T-cell (primary cell): ENCODE measurements at regions not wholly inside any gene's neighbourhood (a gene's known extent, or its start where the extent isn't known, plus 50 kb on each side); places are given as distances from the start of the nearest gene placed in this dataset.

Experiments used
- ATAC-seq, 4 experiments: fragments of 200-7000 bp in 3 of 4; fragments of 150-1000 bp in 1 of 4; cut with Tn5 transposase; replicated peaks in 1 of 4; 1 replicate in 3 of 4; 2 replicates in 1 of 4; pipeline ENCODE4 v1.10.0; 2021; ENCODE audit warnings: moderate library complexity in 3 of 4, mild to moderate bottlenecking in 2 of 4, moderate number of reproducible peaks in 1 of 4
- CTCF ChIA-PET, 2 donors: fragments of 300-600 bp; sonication (Branson Sonifier 250); formaldehyde crosslinking; loops; one replicate each; lab custom pipeline; 2022; ENCODE audit warnings: antibody characterized with exemption in 2 of 2; lab: Charles Lee
- POLR2A ChIA-PET, 2 donors: fragments of 300-600 bp; sonication (Branson Sonifier 250); formaldehyde crosslinking; loops; one replicate each; lab custom pipeline; 2022; ENCODE audit warnings: antibody characterized with exemption in 2 of 2; lab: Charles Lee
- DNase-seq, 35 experiments: peaks; one replicate each; pipeline versions ENCODE4 v3.0.0 to v3.0.0-alpha.2; 2013 to 2023
- H3K27ac ChIP-seq: one replicate; pipeline ENCODE4 v1.5.1; 2013; ENCODE audit warnings: low read length
- H3K27me3 ChIP-seq, 2 experiments: replicated peaks in 1 of 2; 1 replicate in 1 of 2; 2 replicates in 1 of 2; pipeline versions ENCODE4 v1.6.1 to v1.7.0; 2013; ENCODE audit warnings: low read length in 1 of 2, mixed read lengths in 1 of 2; ENCODE audit not compliant: control insufficient read depth in 2 of 2, insufficient read depth in 2 of 2; ENCODE audit errors: extremely low read depth in 1 of 2
- H3K36me3 ChIP-seq, 2 donors: 1 replicate in 1 of 2; 2 replicates in 1 of 2; pipeline versions ENCODE4 v1.6.1 to v1.7.0; 2013; ENCODE audit warnings: low read length in 1 of 2; ENCODE audit not compliant: control insufficient read depth in 2 of 2, insufficient read depth in 1 of 2; ENCODE audit errors: extremely low read depth in 1 of 2
- H3K4me1 ChIP-seq, 2 experiments: 1 replicate in 1 of 2; 2 replicates in 1 of 2; pipeline versions ENCODE4 v1.6.1 to v1.7.0; 2013; ENCODE audit warnings: low read length in 2 of 2, mixed read lengths in 1 of 2; ENCODE audit not compliant: insufficient read depth in 2 of 2, control insufficient read depth in 1 of 2; ENCODE audit errors: extremely low read depth in 1 of 2
- H3K4me3 ChIP-seq, 2 donors: 1 replicate in 1 of 2; 2 replicates in 1 of 2; pipeline versions ENCODE4 v1.5.1 to v1.7.0; 2013; ENCODE audit warnings: mild to moderate bottlenecking in 2 of 2, low read length in 1 of 2, moderate library complexity in 1 of 2; ENCODE audit not compliant: control insufficient read depth in 1 of 2; ENCODE audit errors: extremely low read depth in 1 of 2
- H3K9me3 ChIP-seq: 2 replicates; pipeline ENCODE4 v1.7.0; 2013
- H3K27ac Mint-ChIP-seq, 2 donors: one replicate each; pipeline ENCODE4 v1.8.0; 2020 to 2021; ENCODE audit warnings: mild to moderate bottlenecking in 2 of 2, mixed read lengths in 2 of 2
- H3K27me3 Mint-ChIP-seq, 2 donors: one replicate each; pipeline ENCODE4 v1.8.0; 2021 to 2022; ENCODE audit warnings: mixed read lengths in 2 of 2
- H3K36me3 Mint-ChIP-seq: one replicate; pipeline ENCODE4 v1.8.0; 2021; ENCODE audit warnings: mixed read lengths
- H3K4me1 Mint-ChIP-seq, 3 donors: one replicate each; pipeline ENCODE4 v1.8.0; 2020 to 2022; ENCODE audit warnings: mixed read lengths in 3 of 3, mild to moderate bottlenecking in 1 of 3
- H3K4me3 Mint-ChIP-seq, 3 donors: one replicate each; pipeline ENCODE4 v1.8.0; 2020 to 2022; ENCODE audit warnings: mild to moderate bottlenecking in 3 of 3, mixed read lengths in 3 of 3, moderate library complexity in 3 of 3
- H3K9me3 Mint-ChIP-seq, 3 donors: one replicate each; pipeline ENCODE4 v1.8.0; 2020 to 2022; ENCODE audit warnings: mixed read lengths in 3 of 3
- WGBS: methylation state at CpG from one replicate; pipeline ENCODE4 v1.1.5; 2013; ENCODE audit warnings: missing lambda C conversion rate; ENCODE audit not compliant: insufficient coverage; 5-methylcytosine and 5-hydroxymethylcytosine counted together

GRCh38 chr4:161248880-161249279, 914.9 kb downstream of the FSTL5 start:
- H3K27ac ChIP-seq, result no peak overlapping the region
- H3K4me3 ChIP-seq, result no peak overlapping the region
- WGBS, result 100% methylated on average over 2 of the region's 3 CpGs
- CTCF ChIA-PET, result interaction anchor here in 1 of 2 donors (0.6 kb wide), 1 partner anchor 147 kb away, joined by 4 read pairs; no protein-coding TSS in a partner anchor
- no peaks in the 10 kb centered on the region for H3K36me3 Mint-ChIP-seq
- no peaks in the 10 kb centered on the region for H3K36me3 ChIP-seq
- POLR2A ChIA-PET, result no interaction called here
- H3K27me3 ChIP-seq, result no peaks in the 10 kb centered on the region
- H3K9me3 Mint-ChIP-seq, result peaks cover 10 to 15% (median 11%) of the 10 kb centered on the region in 3 donors
- H3K4me1 Mint-ChIP-seq, result no peaks in the 10 kb centered on the region
- H3K4me1 ChIP-seq, result no peaks in the 10 kb centered on the region
- DNase-seq, result no peak
- H3K27ac Mint-ChIP-seq, result no peak overlapping the region
- no peak for ATAC-seq
- no peak overlapping the region for H3K4me3 Mint-ChIP-seq
- no peaks in the 10 kb centered on the region for H3K9me3 ChIP-seq
- no peaks in the 10 kb centered on the region for H3K27me3 Mint-ChIP-seq

GRCh38 chr4:161247831-161248230, 916.0 kb downstream of the FSTL5 start:
- Mint-ChIP-seq H3K27ac (no peak overlapping the region), H3K4me3 (no peak overlapping the region), H3K4me1 (no peaks in the 10 kb centered on the region), H3K9me3 (peaks cover 10 to 15% (median 11%) of the 10 kb centered on the region in 3 donors), H3K36me3 (no peaks in the 10 kb centered on the region), H3K27me3 (no peaks in the 10 kb centered on the region)
- ChIA-PET CTCF (no interaction called here), POLR2A (no interaction called here)
- Histone ChIP-seq H3K4me3 (no peak overlapping the region), H3K4me1 (no peaks in the 10 kb centered on the region), H3K9me3 (no peaks in the 10 kb centered on the region), H3K27ac (no peak overlapping the region), H3K36me3 (no peaks in the 10 kb centered on the region), H3K27me3 (no peaks in the 10 kb centered on the region)
- no peak for ATAC-seq
- WGBS, result 56% methylated on average over 1 of the region's 1 CpG
- no peak for DNase-seq

GRCh38 chr4:161238033-161238432, 925.8 kb downstream of the FSTL5 start:
- H3K27ac ChIP-seq, result no peak overlapping the region
- ChIA-PET CTCF (no interaction called here), POLR2A (no interaction called here)
- no peaks in the 10 kb centered on the region for H3K27me3 Mint-ChIP-seq
- no peak for ATAC-seq
- no peaks in the 10 kb centered on the region for H3K27me3 ChIP-seq
- no peaks in the 10 kb centered on the region for H3K9me3 ChIP-seq
- H3K4me3 Mint-ChIP-seq, result no peak overlapping the region
- no peaks in the 10 kb centered on the region for H3K36me3 ChIP-seq
- H3K4me1 ChIP-seq, result no peaks in the 10 kb centered on the region
- no peak for DNase-seq
- H3K4me1 Mint-ChIP-seq, result no peaks in the 10 kb centered on the region
- no peak overlapping the region for H3K4me3 ChIP-seq
- no CpG with 5 or more reads among the region's 3 CpGs for WGBS
- H3K27ac Mint-ChIP-seq, result no peak overlapping the region
- no peaks in the 10 kb centered on the region for H3K36me3 Mint-ChIP-seq
- peaks cover 0 to 7% (median 6%) of the 10 kb centered on the region in 3 donors for H3K9me3 Mint-ChIP-seq

- Histone ChIP-seq H3K4me1 (no peaks in the 10 kb centered on the region), H3K4me3 (no peak overlapping the region), H3K27me3 (no peaks in the 10 kb centered on the region), H3K36me3 (no peaks in the 10 kb centered on the region), H3K27ac (no peak overlapping the region), H3K9me3 (no peaks in the 10 kb centered on the region)
- ChIA-PET POLR2A (no interaction called here), CTCF (no interaction called here)
- Mint-ChIP-seq H3K9me3 (peaks cover 0 to 7% (median 6%) of the 10 kb centered on the region in 3 donors), H3K4me1 (no peaks in the 10 kb centered on the region), H3K4me3 (no peak overlapping the region), H3K36me3 (no peaks in the 10 kb centered on the region), H3K27ac (no peak overlapping the region), H3K27me3 (no peaks in the 10 kb centered on the region)
- no CpG with 5 or more reads among the region's 4 CpGs for WGBS
- DNase-seq, result no peak
- no peak for ATAC-seq
These were observed 926.3 kb downstream of the FSTL5 start for GRCh38 chr4:161237495-161237894.

- H3K9me3 ChIP-seq, result peaks cover 2% of the 10 kb centered on the region
- CTCF ChIA-PET, result no interaction called here
- POLR2A ChIA-PET, result no interaction called here
- no peak overlapping the region for H3K4me3 ChIP-seq
- no peaks in the 10 kb centered on the region for H3K4me1 ChIP-seq
- no peaks in the 10 kb centered on the region for H3K36me3 ChIP-seq
- DNase-seq, result no peak
- no peak overlapping the region for H3K27ac ChIP-seq
- Mint-ChIP-seq H3K9me3 (peaks cover 15 to 24% (median 15%) of the 10 kb centered on the region in 3 donors), H3K27ac (no peak overlapping the region), H3K4me3 (no peak overlapping the region), H3K4me1 (no peaks in the 10 kb centered on the region), H3K36me3 (no peaks in the 10 kb centered on the region), H3K27me3 (no peaks in the 10 kb centered on the region)
- H3K27me3 ChIP-seq, result no peaks in the 10 kb centered on the region
- ATAC-seq, result no peak
These were observed 938.5 kb downstream of the FSTL5 start for GRCh38 chr4:161225327-161225726.

GRCh38 chr4:161222889-161223288, 940.9 kb downstream of the FSTL5 start:
- no peaks in the 10 kb centered on the region for H3K27me3 ChIP-seq
- H3K36me3 ChIP-seq, result no peaks in the 10 kb centered on the region
- WGBS, result no CpG with 5 or more reads among the region's 2 CpGs
- H3K36me3 Mint-ChIP-seq, result no peaks in the 10 kb centered on the region
- H3K9me3 Mint-ChIP-seq, result peaks cover 9 to 18% (median 17%) of the 10 kb centered on the region in 3 donors
- ChIA-PET CTCF (no interaction called here), POLR2A (no interaction called here)
- H3K27me3 Mint-ChIP-seq, result no peaks in the 10 kb centered on the region
- no peaks in the 10 kb centered on the region for H3K4me1 Mint-ChIP-seq
- no peak overlapping the region for H3K4me3 Mint-ChIP-seq
- DNase-seq, result no peak
- H3K27ac Mint-ChIP-seq, result no peak overlapping the region
- H3K27ac ChIP-seq, result no peak overlapping the region
- peaks cover 2% of the 10 kb centered on the region for H3K9me3 ChIP-seq
- H3K4me3 ChIP-seq, result no peak overlapping the region
- ATAC-seq, result no peak
- H3K4me1 ChIP-seq, result no peaks in the 10 kb centered on the region

GRCh38 chr4:161208564-161208963, 955.2 kb downstream of the FSTL5 start:
- peaks cover 16 to 28% (median 22%) of the 10 kb centered on the region in 3 donors for H3K9me3 Mint-ChIP-seq
- H3K36me3 Mint-ChIP-seq, result no peaks in the 10 kb centered on the region
- H3K27ac Mint-ChIP-seq, result no peak overlapping the region
- Histone ChIP-seq H3K36me3 (no peaks in the 10 kb centered on the region), H3K4me1 (no peaks in the 10 kb centered on the region), H3K4me3 (no peak overlapping the region), H3K9me3 (peaks cover 3% of the 10 kb centered on the region), H3K27me3 (no peaks in the 10 kb centered on the region), H3K27ac (no peak overlapping the region)
- H3K4me3 Mint-ChIP-seq, result no peak overlapping the region
- DNase-seq (no peak), ATAC-seq (no peak)
- no peaks in the 10 kb centered on the region for H3K4me1 Mint-ChIP-seq
- ChIA-PET CTCF (no interaction called here), POLR2A (no interaction called here)
- no peaks in the 10 kb centered on the region for H3K27me3 Mint-ChIP-seq
- WGBS, result no CpG with 5 or more reads among the region's 1 CpG
